A673 (cell line): ENCODE measurements at regions not wholly inside any gene's neighbourhood (a gene's known extent, or its start where the extent isn't known, plus 50 kb on each side); places are given as distances from the start of the nearest gene placed in this dataset.

ENCODE experiments used
- BruUV-seq: library from RNA; stranded (reverse); fragments of 400-500 nt; replicated peaks from 2 replicates; lab custom pipeline; 2021; lab: Mats Ljungman, UMichigan
- CTCF ChIA-PET: fragments of 300-600 bp; sonication (Branson Sonifier 250); formaldehyde crosslinking; loops from one replicate; lab custom pipeline; 2022; ENCODE audit warnings: antibody characterized with exemption; lab: Charles Lee
- POLR2A ChIA-PET: fragments of 300-600 bp; sonication (Branson Sonifier 250); formaldehyde crosslinking; loops from one replicate; lab custom pipeline; 2022; ENCODE audit warnings: antibody characterized with exemption; ENCODE audit not compliant: low non-redundant PET; lab: Charles Lee
- DNase-seq: peaks from one replicate; pipeline ENCODE4 v3.0.0-alpha.2; 2015; ENCODE audit warnings: low spot score
- H3K27ac ChIP-seq: fragments of 200-600 bp; sonication (generic); 2 replicates; pipeline ENCODE4 v1.5.1; 2016; ENCODE audit warnings: mixed run types, low read depth, mild to moderate bottlenecking, mixed read lengths, antibody characterized with exemption, low read length; ENCODE audit not compliant: poor library complexity, severe bottlenecking
- H3K27me3 ChIP-seq: fragments of 200-600 bp; sonication (generic); replicated peaks from 2 replicates; pipeline ENCODE4 v1.6.1; 2017; ENCODE audit warnings: mixed run types, low read depth, mild to moderate bottlenecking, mixed read lengths, antibody characterized with exemption, low read length; ENCODE audit not compliant: insufficient read depth, poor library complexity
- H3K36me3 ChIP-seq: fragments of 200-600 bp; sonication (generic); 2 replicates; pipeline ENCODE4 v1.6.1; 2016; ENCODE audit warnings: mixed run types, mild to moderate bottlenecking, mixed read lengths, antibody characterized with exemption, low read length; ENCODE audit not compliant: insufficient read depth, poor library complexity, severe bottlenecking
- H3K4me1 ChIP-seq: fragments of 200-600 bp; sonication (generic); 2 replicates; pipeline ENCODE4 v1.6.1; 2017; ENCODE audit warnings: mixed run types, mild to moderate bottlenecking, mixed read lengths, antibody characterized with exemption, low read length; ENCODE audit not compliant: insufficient read depth, poor library complexity, severe bottlenecking
- H3K4me3 ChIP-seq: fragments of 200-600 bp; sonication (generic); 2 replicates; pipeline ENCODE4 v1.5.1; 2016; ENCODE audit warnings: low read depth, mixed run types, mild to moderate bottlenecking, mixed read lengths, low read length; ENCODE audit not compliant: poor library complexity, severe bottlenecking
- H3K9me3 ChIP-seq: fragments of 200-600 bp; sonication (generic); 2 replicates; pipeline ENCODE4 v1.6.1; 2016; ENCODE audit warnings: mixed run types, low read depth, mild to moderate bottlenecking, mixed read lengths, antibody characterized with exemption, low read length; ENCODE audit not compliant: poor library complexity, severe bottlenecking
- CTCF ChIP-seq: fragments of 300-800, 200-600 bp; sonication (generic); conservative IDR thresholded peaks from 2 replicates; pipeline ENCODE4 v1.5.1; 2017; ENCODE audit warnings: low read depth, mild to moderate bottlenecking, antibody characterized with exemption, low read length, moderate library complexity, mixed read lengths
- EZH2 ChIP-seq: fragments of 200-600 bp; sonication (generic); IDR thresholded peaks from 2 replicates; pipeline ENCODE4 v1.6.1; 2017; ENCODE audit warnings: borderline replicate concordance, low read depth, mild to moderate bottlenecking, mixed read lengths, antibody characterized with exemption, low read length; ENCODE audit not compliant: poor library complexity, severe bottlenecking
- intact Hi-C: fragments of 100-400 bp; cut with micrococcal nuclease; formaldehyde crosslinking; loops from one replicate; pipeline ENCODE4 v1.10.0; 2022; ENCODE audit not compliant: unreplicated experiment

- no TSS peak for BruUV-seq
- no peaks in the 10 kb centered on the region for H3K27me3 ChIP-seq
- H3K9me3 ChIP-seq, result no peaks in the 10 kb centered on the region
- ChIA-PET CTCF (no interaction called here), POLR2A (no interaction called here)
- no peak overlapping the region for H3K27ac ChIP-seq
- TF ChIP-seq EZH2 (no peak), CTCF (no peak)
- no peaks in the 10 kb centered on the region for H3K36me3 ChIP-seq
- no peaks in the 10 kb centered on the region for H3K4me1 ChIP-seq
- H3K4me3 ChIP-seq, result no peak overlapping the region
- no peak for DNase-seq
- intact Hi-C loops, result no loop called here
Observed at GRCh38 chr3:194032828-194033435, 103.0 kb upstream of the HES1 start.

GRCh38 chr3:194034346-194035336, 101.3 kb upstream of the HES1 start:
- no peak overlapping the region for H3K4me3 ChIP-seq
- no TSS peak for BruUV-seq
- H3K27me3 ChIP-seq, result no peaks in the 10 kb centered on the region
- TF ChIP-seq EZH2, result no peak
- no peaks in the 10 kb centered on the region for H3K9me3 ChIP-seq
- intact Hi-C loops, result no loop called here
- ChIA-PET CTCF (no interaction called here), POLR2A (no interaction called here)
- DNase-seq, result no peak
- no peaks in the 10 kb centered on the region for H3K4me1 ChIP-seq
- H3K27ac ChIP-seq, result no peak overlapping the region
- no peaks in the 10 kb centered on the region for H3K36me3 ChIP-seq

GRCh38 chr3:194035406-194036138, 100.4 kb upstream of the HES1 start:
- CTCF ChIA-PET, result no interaction called here
- Histone ChIP-seq H3K4me1 (no peaks in the 10 kb centered on the region), H3K36me3 (no peaks in the 10 kb centered on the region), H3K27me3 (no peaks in the 10 kb centered on the region), H3K27ac (no peak overlapping the region), H3K4me3 (no peak overlapping the region), H3K9me3 (no peaks in the 10 kb centered on the region)
- TF ChIP-seq CTCF (no peak), EZH2 (no peak)
- BruUV-seq, result no TSS peak
- no peak for DNase-seq
- POLR2A ChIA-PET, result no interaction called here
- intact Hi-C loops, result no loop called here
